OCI-LY1 (cell line): ENCODE measurements at regions not wholly inside any gene's neighbourhood (a gene's known extent, or its start where the extent isn't known, plus 50 kb on each side); places are given as distances from the start of the nearest gene placed in this dataset.

Experiments
- EZH2 ChIP-seq: fragments of 200-600 bp; sonication (generic), shearing (Covaris generic); IDR thresholded peaks from 2 replicates; pipeline ENCODE4 v1.8.0; 2017; ENCODE audit warnings: borderline replicate concordance, mixed run types, mild to moderate bottlenecking, antibody characterized with exemption, low read length, moderate library complexity, mixed read lengths
- TF ChIP-seq, protein P1 (sequence below): fragments of 200-600 bp; sonication (generic), shearing (Covaris generic); IDR thresholded peaks from 2 replicates; pipeline ENCODE4 v1.5.1; 2017; ENCODE audit warnings: mild to moderate bottlenecking, antibody characterized with exemption, low read length, moderate library complexity, mixed read lengths

DNA sequence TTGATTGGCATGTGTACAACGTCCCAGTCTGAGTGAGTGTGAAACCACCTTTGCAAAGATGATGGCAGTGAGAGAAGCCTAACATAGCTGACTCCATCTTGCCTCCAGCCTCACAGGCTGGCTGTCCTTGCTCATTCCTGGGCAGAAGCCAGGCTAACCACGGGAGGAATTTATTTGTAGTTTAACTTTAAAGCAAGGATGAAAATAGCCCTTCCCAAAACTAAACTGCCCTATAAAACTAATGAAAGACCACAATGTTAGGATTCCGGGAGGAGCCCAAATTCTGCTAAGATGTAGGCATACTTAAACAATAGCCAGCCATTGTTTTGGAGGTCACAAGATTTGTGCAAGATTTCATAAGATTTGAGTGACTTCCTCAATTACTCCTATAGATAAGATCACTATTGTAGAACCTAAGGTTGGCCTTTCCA is 96.6 kb upstream of the LSM14A start:
- TF ChIP-seq, protein P1, sequence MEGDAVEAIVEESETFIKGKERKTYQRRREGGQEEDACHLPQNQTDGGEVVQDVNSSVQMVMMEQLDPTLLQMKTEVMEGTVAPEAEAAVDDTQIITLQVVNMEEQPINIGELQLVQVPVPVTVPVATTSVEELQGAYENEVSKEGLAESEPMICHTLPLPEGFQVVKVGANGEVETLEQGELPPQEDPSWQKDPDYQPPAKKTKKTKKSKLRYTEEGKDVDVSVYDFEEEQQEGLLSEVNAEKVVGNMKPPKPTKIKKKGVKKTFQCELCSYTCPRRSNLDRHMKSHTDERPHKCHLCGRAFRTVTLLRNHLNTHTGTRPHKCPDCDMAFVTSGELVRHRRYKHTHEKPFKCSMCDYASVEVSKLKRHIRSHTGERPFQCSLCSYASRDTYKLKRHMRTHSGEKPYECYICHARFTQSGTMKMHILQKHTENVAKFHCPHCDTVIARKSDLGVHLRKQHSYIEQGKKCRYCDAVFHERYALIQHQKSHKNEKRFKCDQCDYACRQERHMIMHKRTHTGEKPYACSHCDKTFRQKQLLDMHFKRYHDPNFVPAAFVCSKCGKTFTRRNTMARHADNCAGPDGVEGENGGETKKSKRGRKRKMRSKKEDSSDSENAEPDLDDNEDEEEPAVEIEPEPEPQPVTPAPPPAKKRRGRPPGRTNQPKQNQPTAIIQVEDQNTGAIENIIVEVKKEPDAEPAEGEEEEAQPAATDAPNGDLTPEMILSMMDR = no peak
- TF ChIP-seq EZH2 = no peak
